ENCODE measurements at regions not wholly inside any gene's neighbourhood (a gene's known extent, or its start where the extent isn't known, plus 50 kb on each side); places are given as distances from the start of the nearest gene placed in this dataset.

GRCh38 chr20:12722091-12722490 lies 286.7 kb upstream of the SPTLC3 start:
- no peak for TF ChIP-seq CTCF (IDR thresholded peaks at IDR 0.05)
- no peak for TF ChIP-seq EP300 (IDR thresholded peaks at IDR 0.05)
- no peak for TF ChIP-seq POLR2A (IDR thresholded peaks at IDR 0.05)

All from upper lobe of left lung (tissue), 4 donors.